Peyer's patch (tissue), 4 donors: ENCODE measurements at regions not wholly inside any gene's neighbourhood (a gene's known extent, or its start where the extent isn't known, plus 50 kb on each side); places are given as distances from the start of the nearest gene placed in this dataset.
"Not testable (repeated sequence)": the region's sequence is repeated elsewhere in the genome, so short reads cannot be mapped to it uniquely, and the experiment has no call there.

ENCODE experiments used
- DNase-seq, 3 donors: peaks; one replicate each; pipeline ENCODE4 v3.0.0-alpha.2; 2017 to 2019
- H3K27ac ChIP-seq, 4 donors: fragments of 200-600 bp; sonication (generic); one replicate each; pipeline ENCODE4 v1.5.1; 2016 to 2019
- H3K27me3 ChIP-seq, 2 donors: fragments of 200-600 bp; sonication (generic); one replicate each; pipeline ENCODE4 v1.5.1; 2019
- H3K36me3 ChIP-seq, 3 donors: fragments of 200-600 bp; sonication (generic); one replicate each; pipeline ENCODE4 v1.5.1; 2016 to 2019
- H3K4me1 ChIP-seq, 4 donors: fragments of 200-600 bp; sonication (generic); one replicate each; pipeline ENCODE4 v1.5.1; 2016 to 2019
- H3K4me3 ChIP-seq, 4 donors: fragments of 200-600 bp; sonication (generic); 1 replicate in 3 of 4; 2 replicates in 1 of 4; pipeline ENCODE4 v1.5.1; 2016 to 2019; ENCODE audit warnings: mild to moderate bottlenecking in 1 of 4
- H3K9me3 ChIP-seq, 4 donors: fragments of 200-600 bp; sonication (generic); one replicate each; pipeline ENCODE4 v1.5.1; 2016 to 2019; ENCODE audit warnings: mild to moderate bottlenecking in 1 of 4
- POLR2A ChIP-seq, 2 donors: fragments of 450-650 bp; IDR thresholded peaks; one replicate each; pipeline ENCODE4 v1.5.1; 2017; ENCODE audit warnings: antibody characterized with exemption in 2 of 2, mild to moderate bottlenecking in 2 of 2, moderate library complexity in 2 of 2
- TF ChIP-seq, protein P1 (sequence below), 6 experiments: fragments of 450-650 bp in 4 of 6; fragments of 200-600 bp in 2 of 6; sonication (generic) in 1 of 6; IDR thresholded peaks; one replicate each; pipeline ENCODE4 v1.5.1; 2017 to 2019; ENCODE audit warnings: antibody characterized with exemption in 6 of 6, mild to moderate bottlenecking in 3 of 6, moderate library complexity in 1 of 6

DNA sequence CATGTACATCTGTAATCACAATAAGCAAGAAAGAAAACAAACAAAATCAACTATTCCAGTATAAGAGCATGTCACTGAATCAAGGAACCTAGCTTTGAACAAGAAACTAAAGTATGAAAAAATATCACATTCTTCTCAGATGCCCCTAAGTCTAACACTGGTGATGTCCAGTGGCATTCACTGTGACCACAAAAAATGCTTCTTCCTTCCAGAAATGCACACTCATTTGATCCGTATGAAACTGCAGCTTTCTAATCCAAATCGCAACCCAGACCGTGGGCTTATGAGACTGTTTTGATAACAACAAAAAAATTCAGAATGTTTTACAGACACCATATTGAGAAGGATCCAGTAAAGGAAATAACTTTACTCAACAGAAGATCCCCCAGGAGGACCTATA lies 320.1 kb upstream of the TARS1 start:
- no peak for TF ChIP-seq POLR2A (IDR thresholded peaks at IDR 0.05)
- TF ChIP-seq, protein P1, sequence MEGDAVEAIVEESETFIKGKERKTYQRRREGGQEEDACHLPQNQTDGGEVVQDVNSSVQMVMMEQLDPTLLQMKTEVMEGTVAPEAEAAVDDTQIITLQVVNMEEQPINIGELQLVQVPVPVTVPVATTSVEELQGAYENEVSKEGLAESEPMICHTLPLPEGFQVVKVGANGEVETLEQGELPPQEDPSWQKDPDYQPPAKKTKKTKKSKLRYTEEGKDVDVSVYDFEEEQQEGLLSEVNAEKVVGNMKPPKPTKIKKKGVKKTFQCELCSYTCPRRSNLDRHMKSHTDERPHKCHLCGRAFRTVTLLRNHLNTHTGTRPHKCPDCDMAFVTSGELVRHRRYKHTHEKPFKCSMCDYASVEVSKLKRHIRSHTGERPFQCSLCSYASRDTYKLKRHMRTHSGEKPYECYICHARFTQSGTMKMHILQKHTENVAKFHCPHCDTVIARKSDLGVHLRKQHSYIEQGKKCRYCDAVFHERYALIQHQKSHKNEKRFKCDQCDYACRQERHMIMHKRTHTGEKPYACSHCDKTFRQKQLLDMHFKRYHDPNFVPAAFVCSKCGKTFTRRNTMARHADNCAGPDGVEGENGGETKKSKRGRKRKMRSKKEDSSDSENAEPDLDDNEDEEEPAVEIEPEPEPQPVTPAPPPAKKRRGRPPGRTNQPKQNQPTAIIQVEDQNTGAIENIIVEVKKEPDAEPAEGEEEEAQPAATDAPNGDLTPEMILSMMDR (IDR thresholded peaks at IDR 0.05) = no peak
- no peaks in the 10 kb centered on the region for H3K4me1 ChIP-seq
- DNase-seq = no peak
- H3K27me3 ChIP-seq = no peaks in the 10 kb centered on the region
- no peak overlapping the region for H3K27ac ChIP-seq
- H3K4me3 ChIP-seq = no peak overlapping the region
- no peaks in the 10 kb centered on the region for H3K36me3 ChIP-seq
- H3K9me3 ChIP-seq = no peaks in the 10 kb centered on the region

DNA sequence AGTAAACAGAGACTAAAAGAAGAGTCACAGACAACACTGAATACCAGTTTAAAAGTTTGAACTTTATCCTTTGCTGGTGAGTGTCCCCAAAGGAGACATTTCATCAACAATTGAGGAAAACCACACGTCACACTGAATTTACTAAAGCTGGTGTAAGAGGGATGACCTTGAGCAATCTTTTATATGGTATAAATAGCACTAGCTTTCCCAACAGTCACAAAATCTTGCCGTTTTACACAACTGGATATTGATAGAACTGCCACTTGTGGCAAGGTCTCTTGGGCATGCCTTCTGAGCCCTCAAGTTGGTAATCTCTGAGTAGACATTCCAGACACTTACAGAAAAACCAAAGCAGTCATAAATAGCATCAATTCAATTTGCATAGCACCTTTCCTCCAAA lies 311.5 kb upstream of the TARS1 start:
- TF ChIP-seq, protein P1 (IDR thresholded peaks at IDR 0.05) = no peak
- TF ChIP-seq POLR2A (IDR thresholded peaks at IDR 0.05) = no peak
- no peak for DNase-seq
- Histone ChIP-seq H3K27ac (no peak overlapping the region), H3K4me1 (no peaks in the 10 kb centered on the region), H3K27me3 (no peaks in the 10 kb centered on the region), H3K36me3 (no peaks in the 10 kb centered on the region), H3K9me3 (peaks cover 0 to 2% (median 0%) of the 10 kb centered on the region in 4 donors), H3K4me3 (no peak overlapping the region)

DNA sequence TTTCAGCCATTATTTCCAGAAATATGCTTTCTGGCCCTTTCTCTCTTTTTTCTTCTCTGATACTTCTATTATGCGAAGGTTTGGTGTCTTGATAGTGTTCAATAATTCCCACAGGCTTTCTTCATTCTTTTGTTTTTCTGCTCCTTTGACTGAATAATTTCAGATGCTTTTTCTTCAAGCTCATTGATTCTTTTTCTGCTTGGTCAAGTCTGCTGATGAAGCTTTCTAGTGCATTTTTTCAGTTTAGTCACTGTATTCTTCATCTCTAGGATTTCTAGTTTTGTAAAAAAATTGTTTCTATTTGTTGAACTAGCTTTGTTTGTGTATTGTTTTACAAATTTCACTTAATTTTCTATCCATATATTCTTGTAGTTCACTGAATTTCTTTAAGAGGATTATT lies 304.0 kb upstream of the TARS1 start:
- no peaks in the 10 kb centered on the region for H3K4me1 ChIP-seq
- H3K4me3 ChIP-seq = no peak overlapping the region
- H3K36me3 ChIP-seq = no peaks in the 10 kb centered on the region
- H3K9me3 ChIP-seq = peaks cover 0 to 5% (median 0%) of the 10 kb centered on the region in 4 donors
- H3K27ac ChIP-seq = no peak overlapping the region
- no peak for DNase-seq
- TF ChIP-seq, protein P1 (IDR thresholded peaks at IDR 0.05) = no peak
- no peak for TF ChIP-seq POLR2A (IDR thresholded peaks at IDR 0.05)
- H3K27me3 ChIP-seq = no peaks in the 10 kb centered on the region

DNA sequence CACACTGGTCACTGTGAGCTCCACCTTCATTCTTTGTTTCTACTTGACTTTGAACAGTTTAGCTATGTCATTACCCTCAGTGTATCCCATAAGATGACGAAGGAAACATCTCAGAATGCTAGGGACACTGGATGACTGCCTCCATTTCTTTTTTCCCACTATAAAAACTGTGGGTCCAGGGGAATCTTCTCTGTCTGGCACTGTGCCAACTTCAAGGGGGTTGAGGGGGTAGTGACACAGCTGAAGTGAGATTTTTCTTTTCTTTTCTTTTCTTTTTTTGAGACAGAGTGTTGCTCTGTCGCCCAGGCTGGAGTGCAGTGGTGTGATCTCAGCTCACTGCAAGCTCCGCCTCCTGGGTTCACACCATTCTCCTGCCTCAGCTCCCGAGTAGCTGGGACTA lies 302.6 kb upstream of the TARS1 start:
- H3K27ac ChIP-seq, DNase-seq, H3K36me3 ChIP-seq, H3K4me1 ChIP-seq, H3K4me3 ChIP-seq, H3K9me3 ChIP-seq, H3K27me3 ChIP-seq: not testable (repeated sequence)

DNA sequence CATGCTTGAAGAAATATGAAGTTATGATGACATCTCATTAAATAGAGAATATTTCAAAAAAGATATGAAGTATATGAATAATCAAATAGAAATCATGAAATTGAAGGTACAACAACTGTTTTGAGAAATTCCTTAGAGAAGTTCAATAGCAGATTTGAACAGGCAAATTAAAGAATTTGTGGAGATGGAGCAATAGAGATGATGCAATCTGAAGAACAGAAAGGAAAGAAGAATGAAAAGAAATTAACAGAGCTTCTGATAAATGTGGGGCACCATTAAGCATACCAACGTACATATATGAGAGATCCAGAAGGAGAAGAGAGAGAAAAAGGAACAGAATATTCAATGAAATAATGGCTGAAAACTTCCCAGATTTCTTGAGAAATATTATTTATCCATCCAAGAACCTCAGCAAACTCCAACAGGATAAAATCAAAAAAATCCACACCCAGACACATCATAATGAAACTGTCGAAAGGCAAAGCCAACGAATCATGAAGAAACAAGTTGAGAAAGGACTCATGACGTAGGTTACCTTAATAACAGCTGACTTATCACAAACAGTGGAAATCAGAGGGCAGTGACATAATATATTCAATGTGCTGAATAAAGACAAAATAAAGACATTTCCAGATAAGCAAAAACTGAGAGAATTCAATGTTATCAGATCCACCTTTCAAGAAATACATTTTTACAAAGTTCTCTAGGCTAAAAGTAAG lies 297.2 kb upstream of the TARS1 start:
- Histone ChIP-seq H3K27me3 (no peaks in the 10 kb centered on the region), H3K27ac (no peak overlapping the region), H3K36me3 (no peaks in the 10 kb centered on the region), H3K4me1 (no peaks in the 10 kb centered on the region), H3K9me3 (no peaks in the 10 kb centered on the region), H3K4me3 (no peak overlapping the region)
- DNase-seq = no peak
- TF ChIP-seq, protein P1 (IDR thresholded peaks at IDR 0.05) = no peak
- TF ChIP-seq POLR2A (IDR thresholded peaks at IDR 0.05) = no peak

DNA sequence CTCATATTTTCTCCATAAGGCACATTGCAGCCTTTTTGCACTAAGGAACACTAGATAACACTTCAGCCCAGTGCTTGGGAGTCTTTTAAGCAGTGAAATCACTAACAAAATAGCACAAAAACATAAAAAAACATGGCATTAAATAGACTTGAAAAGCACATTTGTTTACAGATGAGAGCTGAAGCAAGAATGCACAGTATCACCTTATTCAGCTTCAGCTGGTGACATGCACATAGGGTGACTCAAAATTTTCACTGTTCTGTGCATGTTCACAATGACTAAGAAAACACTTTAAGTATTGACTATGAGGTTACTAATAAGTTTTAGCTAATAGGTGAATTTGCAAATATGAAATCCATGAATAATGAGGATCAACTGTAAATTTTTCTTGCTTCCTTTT lies 293.9 kb upstream of the TARS1 start:
- Histone ChIP-seq H3K4me1 (no peaks in the 10 kb centered on the region), H3K36me3 (no peaks in the 10 kb centered on the region), H3K27ac (no peak overlapping the region), H3K4me3 (no peak overlapping the region), H3K27me3 (no peaks in the 10 kb centered on the region), H3K9me3 (no peaks in the 10 kb centered on the region)
- TF ChIP-seq, protein P1 (IDR thresholded peaks at IDR 0.05) = no peak
- TF ChIP-seq POLR2A (IDR thresholded peaks at IDR 0.05) = no peak
- DNase-seq = no peak
